Epidermal melanocyte (primary cell): ENCODE measurements at regions not wholly inside any gene's neighbourhood (a gene's known extent, or its start where the extent isn't known, plus 50 kb on each side); places are given as distances from the start of the nearest gene placed in this dataset.

Experiments
- DNase-seq: peaks from one replicate; pipeline ENCODE4 v3.0.0; 2011; ENCODE audit warnings: low spot score; ENCODE audit not compliant: insufficient read length

- no peak for DNase-seq
Measured at GRCh38 chr5:30098940-30099339, 1094.5 kb upstream of the CDH6 start.

- no peak for DNase-seq
Measured at GRCh38 chr5:30092548-30092947, 1100.9 kb upstream of the CDH6 start.

- DNase-seq: no peak
Measured at GRCh38 chr5:30069441-30070263, 1123.8 kb upstream of the CDH6 start.

- no peak for DNase-seq
Measured at GRCh38 chr5:30063503-30063902, 1130.0 kb upstream of the CDH6 start.

DNA sequence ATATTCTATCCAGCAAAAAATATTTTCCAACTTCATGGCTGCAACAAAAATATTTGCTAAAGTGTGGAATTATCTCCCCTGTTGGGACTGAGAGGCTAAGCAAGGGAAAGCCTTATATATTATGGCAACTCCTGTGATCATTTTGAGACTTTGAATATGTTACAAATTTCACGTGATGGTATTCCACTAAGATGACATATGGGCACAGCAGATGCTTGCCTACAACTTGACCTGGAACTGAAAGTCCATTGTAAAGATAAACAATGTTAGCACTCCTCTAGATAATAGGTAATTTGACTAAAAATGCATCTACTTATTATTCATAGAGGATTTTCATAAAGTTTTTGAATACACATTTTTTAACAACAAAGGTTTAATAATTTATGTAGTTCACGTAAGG, 1141.5 kb upstream of the CDH6 start:
- no peak for DNase-seq

DNA sequence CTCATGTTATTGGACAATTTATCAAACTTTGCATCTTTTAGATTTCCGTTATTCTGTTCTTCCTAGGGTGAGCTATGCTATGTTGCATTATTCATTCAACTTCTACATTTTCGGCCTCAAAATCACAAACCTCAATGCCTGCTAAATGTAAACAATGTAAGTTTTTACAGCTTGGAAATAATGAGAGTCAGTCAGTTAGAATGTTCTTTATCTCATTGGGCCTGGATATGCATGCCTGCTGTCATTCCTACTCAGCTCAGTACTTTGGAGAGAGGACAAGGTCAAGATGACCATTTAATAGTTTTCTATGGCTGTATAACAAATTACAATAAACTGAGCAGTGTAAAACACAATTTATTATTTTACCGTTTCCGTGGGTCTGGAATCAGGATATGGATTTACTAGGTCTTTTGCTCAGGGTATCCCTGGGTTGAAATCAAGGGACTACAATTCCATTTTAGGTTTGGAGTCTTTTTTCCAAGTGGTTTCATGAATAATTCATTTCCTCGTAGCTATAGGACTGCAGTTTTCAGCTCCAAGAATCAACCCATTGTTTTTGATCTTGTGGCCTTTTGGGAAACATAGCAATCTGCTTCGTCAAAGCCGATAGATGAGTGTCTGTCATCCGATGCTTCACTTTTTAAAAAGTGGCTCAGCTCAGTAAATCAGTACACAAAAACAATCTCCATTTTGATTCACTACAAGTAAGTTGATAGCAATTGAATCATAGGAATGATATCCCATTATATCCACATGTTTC, 1143.2 kb upstream of the CDH6 start:
- no peak for DNase-seq

DNA sequence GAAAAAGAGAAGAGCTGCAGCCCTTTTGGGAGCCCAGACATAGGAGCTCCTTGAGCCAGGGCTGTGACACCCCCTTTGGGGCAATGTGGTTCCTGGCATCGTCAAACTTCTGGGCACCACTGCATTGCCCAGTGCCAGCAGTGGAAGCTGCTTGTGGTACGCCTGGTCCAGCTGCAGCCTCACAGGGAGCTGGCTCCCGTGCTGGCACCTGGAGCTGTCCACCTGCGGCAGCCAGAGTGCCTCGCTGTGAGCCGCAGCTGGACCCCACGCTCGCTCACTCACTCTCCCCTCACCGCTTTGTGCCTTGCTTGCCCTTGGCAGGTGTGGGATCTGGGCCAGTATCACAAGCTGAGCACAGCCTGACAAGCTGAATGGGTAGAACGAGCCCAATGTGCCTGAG, 1150.8 kb upstream of the CDH6 start:
- DNase-seq: no peak

GRCh38 chr5:30041831-30042385, 1151.6 kb upstream of the CDH6 start:
- DNase-seq: no peak

DNA sequence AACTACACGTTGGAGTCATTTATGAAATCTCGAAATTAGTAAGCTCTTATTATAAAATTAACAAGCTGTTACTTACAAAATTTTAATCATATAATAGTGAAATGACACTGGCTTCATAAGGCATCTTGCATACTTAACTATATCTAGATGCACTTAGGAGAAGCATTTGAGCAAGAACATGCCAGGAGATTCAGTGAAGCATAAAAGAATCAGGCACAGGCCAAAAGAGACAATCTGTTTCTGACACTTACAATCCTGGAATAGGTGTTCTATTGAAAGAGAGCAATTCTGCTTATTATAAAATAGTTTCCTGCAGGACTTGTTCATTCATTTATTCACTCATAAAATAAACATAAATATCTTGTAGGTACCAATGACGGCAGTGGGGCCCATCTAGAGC, 1152.2 kb upstream of the CDH6 start:
- no peak for DNase-seq

DNA sequence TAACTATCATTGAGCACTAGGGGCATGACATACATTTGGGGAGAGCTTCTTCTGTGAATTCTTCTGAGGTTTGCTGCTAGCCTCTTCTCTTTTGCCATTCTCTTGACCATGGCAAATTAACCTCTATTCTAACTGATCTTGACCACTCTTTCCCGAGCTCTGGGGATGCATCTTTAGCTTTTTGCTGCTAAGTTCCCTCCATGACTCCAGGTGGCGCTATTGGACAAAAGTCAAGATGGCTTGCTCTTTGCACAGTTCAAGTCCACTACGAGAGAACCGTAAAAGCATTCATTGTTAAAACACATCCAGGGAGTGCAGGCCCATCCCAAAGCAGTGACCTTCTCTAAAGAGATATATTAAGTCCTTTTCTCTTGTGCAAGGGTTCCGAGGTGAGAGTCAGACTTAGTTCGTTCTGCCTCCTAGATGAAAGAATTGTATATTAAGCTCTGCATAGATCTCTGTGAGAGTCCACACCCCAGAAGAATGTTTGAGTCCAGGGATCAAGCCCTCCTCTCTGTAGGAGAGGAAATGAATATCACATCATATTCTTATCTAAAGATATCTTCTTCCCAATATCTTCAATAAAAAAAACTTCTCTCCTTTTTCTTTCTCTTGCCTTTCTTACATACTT, 1152.9 kb upstream of the CDH6 start:
- no peak for DNase-seq

DNA sequence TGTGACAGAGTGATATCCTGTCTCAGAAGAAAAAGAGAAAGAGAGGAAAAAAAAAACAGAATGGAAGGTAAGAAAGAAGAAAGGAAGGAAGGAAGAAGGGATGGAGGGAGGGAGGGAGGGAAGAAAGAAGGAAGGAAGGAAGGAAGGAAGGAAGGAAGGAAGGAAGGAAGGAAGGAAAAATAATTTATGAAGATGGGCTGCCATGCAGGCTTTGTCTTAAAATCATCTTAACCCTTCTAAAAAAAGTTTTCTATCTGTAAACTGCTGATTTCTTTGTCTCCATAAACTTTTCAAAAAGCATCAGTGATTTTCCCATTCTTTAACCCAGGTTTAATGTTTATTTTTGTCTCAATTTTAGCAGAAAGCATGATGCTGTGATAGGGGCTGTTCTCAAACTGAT, 1154.1 kb upstream of the CDH6 start:
- no peak for DNase-seq

- DNase-seq: no peak
Measured at GRCh38 chr5:30034870-30035269, 1158.6 kb upstream of the CDH6 start.

- no peak for DNase-seq
Measured at GRCh38 chr5:30030101-30030500, 1163.4 kb upstream of the CDH6 start.

- DNase-seq: no peak
Measured at GRCh38 chr5:30001826-30002225, 1191.7 kb upstream of the CDH6 start.

DNA sequence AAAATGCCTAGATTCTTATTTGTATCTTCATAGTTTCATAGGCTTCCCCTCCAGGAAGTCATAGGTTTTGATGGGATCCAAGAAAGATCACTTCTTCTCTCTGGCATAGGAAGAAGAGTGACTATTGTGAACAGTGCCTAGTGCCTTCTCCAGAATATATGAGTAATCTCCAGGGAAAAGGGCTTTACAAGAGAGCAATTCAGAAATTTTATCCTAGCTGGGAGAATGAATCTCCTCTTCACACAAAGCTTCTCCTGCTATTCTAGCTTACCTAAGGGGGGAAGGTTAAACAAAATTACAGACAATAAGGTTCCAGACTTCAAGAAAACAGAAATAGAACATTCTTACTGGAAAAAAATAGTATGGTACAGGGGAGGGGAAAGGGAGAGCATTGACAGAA, 1193.3 kb upstream of the CDH6 start:
- no peak for DNase-seq

GRCh38 chr5:29995154-29995553, 1198.3 kb upstream of the CDH6 start:
- DNase-seq: no peak

DNA sequence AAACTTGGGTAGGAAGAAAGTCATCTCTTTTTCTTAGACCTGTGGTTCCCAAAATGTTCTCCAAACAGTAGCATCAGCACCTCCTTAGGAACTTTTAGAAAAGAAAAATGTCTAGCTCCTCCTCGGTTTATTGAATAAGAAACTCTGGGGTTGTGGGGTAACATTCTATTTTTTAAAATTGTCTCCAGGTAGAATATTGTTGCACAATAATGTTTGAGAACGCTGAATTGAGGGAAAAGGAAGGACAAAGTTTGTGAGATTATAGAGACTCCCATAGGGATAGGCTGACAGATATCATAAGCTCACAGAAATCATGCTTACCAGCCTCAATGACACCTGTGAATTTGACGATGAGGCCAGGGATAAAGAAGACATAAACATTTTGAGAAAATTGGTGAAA, 1199.0 kb upstream of the CDH6 start:
- DNase-seq: no peak

GRCh38 chr5:29993286-29993685, 1200.2 kb upstream of the CDH6 start:
- DNase-seq: no peak

- no peak for DNase-seq
Measured at GRCh38 chr5:29992248-29992647, 1201.2 kb upstream of the CDH6 start.

- DNase-seq: no peak
Measured at GRCh38 chr5:29990681-29991080, 1202.8 kb upstream of the CDH6 start.

DNA sequence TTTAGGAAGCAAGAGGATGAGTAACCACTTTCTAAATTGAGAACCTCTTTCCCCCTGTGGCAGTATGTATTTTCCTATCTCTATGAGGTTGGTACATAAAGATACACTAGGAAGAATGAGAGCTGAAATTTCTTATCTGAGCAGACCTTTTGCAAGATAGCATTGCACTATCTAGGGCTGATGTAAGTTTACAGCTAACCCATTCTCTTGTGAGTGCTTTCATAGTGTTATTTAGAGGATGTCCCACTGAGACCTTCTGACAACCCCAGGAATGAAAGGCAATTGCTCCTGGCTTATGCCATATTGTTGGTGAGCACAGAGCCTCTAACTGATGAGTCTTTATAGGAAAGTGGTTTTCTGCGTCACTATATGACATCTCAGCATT, 1209.3 kb upstream of the CDH6 start:
- no peak for DNase-seq

- no peak for DNase-seq
Measured at GRCh38 chr5:29983528-29984155, 1209.8 kb upstream of the CDH6 start.
